Upper lobe of left lung (tissue), 4 donors: ENCODE measurements at regions not wholly inside any gene's neighbourhood (a gene's known extent, or its start where the extent isn't known, plus 50 kb on each side); places are given as distances from the start of the nearest gene placed in this dataset.

ENCODE experiments used
- POLR2AphosphoS5 ChIP-seq, 2 donors: sonication (generic); formaldehyde crosslinking; IDR thresholded peaks; one replicate each; pipeline ENCODE4 v1.5.1; 2017; ENCODE audit warnings: antibody characterized with exemption in 2 of 2
- TF ChIP-seq, protein P1 (sequence below), 6 experiments: fragments of 450-650 bp in 4 of 6; fragments of 200-600 bp in 2 of 6; sonication (generic) in 2 of 6; IDR thresholded peaks; one replicate each; pipeline ENCODE4 v1.5.1; 2016 to 2019; ENCODE audit warnings: antibody characterized with exemption in 6 of 6

DNA sequence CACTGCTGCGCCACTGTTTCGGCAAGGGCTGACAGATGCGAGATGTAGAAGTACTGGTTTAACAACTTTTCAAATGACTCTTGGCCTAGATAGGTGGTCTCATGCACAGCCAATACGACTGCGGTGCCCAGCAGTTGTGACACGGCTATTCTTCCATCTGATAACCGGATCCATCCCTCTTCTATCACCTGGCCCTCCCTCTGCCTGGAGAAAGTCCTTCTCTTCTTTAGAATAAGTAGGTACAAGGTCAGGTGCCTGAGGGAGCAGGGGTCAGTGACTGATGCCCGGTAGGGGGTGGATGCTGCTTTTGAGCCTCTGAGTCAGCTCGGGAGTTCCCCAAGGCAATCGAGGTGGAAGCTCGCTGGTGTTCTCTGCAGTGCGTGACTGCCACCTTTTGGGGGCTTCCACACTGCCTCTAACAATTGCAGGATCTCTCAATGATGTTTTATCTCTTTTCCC, 166.8 kb upstream of the GRIK2 start:
- no peak for TF ChIP-seq POLR2AphosphoS5 (IDR thresholded peaks at IDR 0.05)
- TF ChIP-seq, protein P1, sequence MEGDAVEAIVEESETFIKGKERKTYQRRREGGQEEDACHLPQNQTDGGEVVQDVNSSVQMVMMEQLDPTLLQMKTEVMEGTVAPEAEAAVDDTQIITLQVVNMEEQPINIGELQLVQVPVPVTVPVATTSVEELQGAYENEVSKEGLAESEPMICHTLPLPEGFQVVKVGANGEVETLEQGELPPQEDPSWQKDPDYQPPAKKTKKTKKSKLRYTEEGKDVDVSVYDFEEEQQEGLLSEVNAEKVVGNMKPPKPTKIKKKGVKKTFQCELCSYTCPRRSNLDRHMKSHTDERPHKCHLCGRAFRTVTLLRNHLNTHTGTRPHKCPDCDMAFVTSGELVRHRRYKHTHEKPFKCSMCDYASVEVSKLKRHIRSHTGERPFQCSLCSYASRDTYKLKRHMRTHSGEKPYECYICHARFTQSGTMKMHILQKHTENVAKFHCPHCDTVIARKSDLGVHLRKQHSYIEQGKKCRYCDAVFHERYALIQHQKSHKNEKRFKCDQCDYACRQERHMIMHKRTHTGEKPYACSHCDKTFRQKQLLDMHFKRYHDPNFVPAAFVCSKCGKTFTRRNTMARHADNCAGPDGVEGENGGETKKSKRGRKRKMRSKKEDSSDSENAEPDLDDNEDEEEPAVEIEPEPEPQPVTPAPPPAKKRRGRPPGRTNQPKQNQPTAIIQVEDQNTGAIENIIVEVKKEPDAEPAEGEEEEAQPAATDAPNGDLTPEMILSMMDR (IDR thresholded peaks at IDR 0.05): no peak
